ENCODE measurements at regions not wholly inside any gene's neighbourhood (a gene's known extent, or its start where the extent isn't known, plus 50 kb on each side); places are given as distances from the start of the nearest gene placed in this dataset.

GRCh38 chr6:156556811-156557210 lies 220.4 kb upstream of the ARID1B start:
- no peak for DNase-seq
- H3K4me3 Mint-ChIP-seq (ENCODE audit: unreplicated experiment): no peak overlapping the region
- H3K9me3 Mint-ChIP-seq (ENCODE audit: unreplicated experiment): peaks cover 7% of the 10 kb centered on the region
- peaks cover 19% of the 10 kb centered on the region for H3K4me1 Mint-ChIP-seq (ENCODE audit: low read depth, unreplicated experiment)
- H3K27ac Mint-ChIP-seq (ENCODE audit: unreplicated experiment): peak overlapping the region; percentile 40
- no peak for TF ChIP-seq CTCF (IDR thresholded peaks at IDR 0.05; ENCODE audit: partially characterized antibody, unreplicated experiment)
- H3K27me3 Mint-ChIP-seq (ENCODE audit: unreplicated experiment): peaks cover 5% of the 10 kb centered on the region
- no peaks in the 10 kb centered on the region for H3K36me3 Mint-ChIP-seq (ENCODE audit: unreplicated experiment)

- H3K4me1 Mint-ChIP-seq (ENCODE audit: low read depth, unreplicated experiment): peaks cover 22% of the 10 kb centered on the region
- H3K4me3 Mint-ChIP-seq (ENCODE audit: unreplicated experiment): no peak overlapping the region
- no peaks in the 10 kb centered on the region for H3K36me3 Mint-ChIP-seq (ENCODE audit: unreplicated experiment)
- H3K27me3 Mint-ChIP-seq (ENCODE audit: unreplicated experiment): peaks cover 4% of the 10 kb centered on the region
- DNase-seq: no peak
- no peak overlapping the region for H3K27ac Mint-ChIP-seq (ENCODE audit: unreplicated experiment)
- TF ChIP-seq CTCF (IDR thresholded peaks at IDR 0.05; ENCODE audit: partially characterized antibody, unreplicated experiment): no peak
- peaks cover 5% of the 10 kb centered on the region for H3K9me3 Mint-ChIP-seq (ENCODE audit: unreplicated experiment)
Observed at GRCh38 chr6:156555116-156555515, 222.1 kb upstream of the ARID1B start.

GRCh38 chr6:156554160-156554559 lies 223.0 kb upstream of the ARID1B start:
- no peak for DNase-seq
- Mint-ChIP-seq H3K4me1 (ENCODE audit: low read depth, unreplicated experiment) (peaks cover 22% of the 10 kb centered on the region), H3K4me3 (ENCODE audit: unreplicated experiment) (no peak overlapping the region), H3K9me3 (ENCODE audit: unreplicated experiment) (peaks cover 5% of the 10 kb centered on the region), H3K36me3 (ENCODE audit: unreplicated experiment) (no peaks in the 10 kb centered on the region), H3K27me3 (ENCODE audit: unreplicated experiment) (peaks cover 4% of the 10 kb centered on the region), H3K27ac (ENCODE audit: unreplicated experiment) (no peak overlapping the region)
- TF ChIP-seq CTCF (IDR thresholded peaks at IDR 0.05; ENCODE audit: partially characterized antibody, unreplicated experiment): no peak

- Mint-ChIP-seq H3K27me3 (ENCODE audit: unreplicated experiment) (peaks cover 2% of the 10 kb centered on the region), H3K4me3 (ENCODE audit: unreplicated experiment) (no peak overlapping the region), H3K36me3 (ENCODE audit: unreplicated experiment) (no peaks in the 10 kb centered on the region), H3K27ac (ENCODE audit: unreplicated experiment) (no peak overlapping the region), H3K4me1 (ENCODE audit: low read depth, unreplicated experiment) (peaks cover 22% of the 10 kb centered on the region), H3K9me3 (ENCODE audit: unreplicated experiment) (peaks cover 3% of the 10 kb centered on the region)
- DNase-seq: no peak
- no peak for TF ChIP-seq CTCF (IDR thresholded peaks at IDR 0.05; ENCODE audit: partially characterized antibody, unreplicated experiment)
Observed at GRCh38 chr6:156552849-156553248, 224.3 kb upstream of the ARID1B start.

GRCh38 chr6:156550949-156551348 lies 226.2 kb upstream of the ARID1B start:
- Mint-ChIP-seq H3K4me1 (ENCODE audit: low read depth, unreplicated experiment) (peaks cover 14% of the 10 kb centered on the region), H3K9me3 (ENCODE audit: unreplicated experiment) (no peaks in the 10 kb centered on the region), H3K4me3 (ENCODE audit: unreplicated experiment) (no peak overlapping the region), H3K27me3 (ENCODE audit: unreplicated experiment) (no peaks in the 10 kb centered on the region), H3K36me3 (ENCODE audit: unreplicated experiment) (no peaks in the 10 kb centered on the region), H3K27ac (ENCODE audit: unreplicated experiment) (no peak overlapping the region)
- DNase-seq: no peak
- no peak for TF ChIP-seq CTCF (IDR thresholded peaks at IDR 0.05; ENCODE audit: partially characterized antibody, unreplicated experiment)
